ENCODE measurements at regions not wholly inside any gene's neighbourhood (a gene's known extent, or its start where the extent isn't known, plus 50 kb on each side); places are given as distances from the start of the nearest gene placed in this dataset.

- no peak for TF ChIP-seq POLR2AphosphoS5 (IDR thresholded peaks at IDR 0.05; ENCODE audit: low read depth)
- TF ChIP-seq, protein P1, sequence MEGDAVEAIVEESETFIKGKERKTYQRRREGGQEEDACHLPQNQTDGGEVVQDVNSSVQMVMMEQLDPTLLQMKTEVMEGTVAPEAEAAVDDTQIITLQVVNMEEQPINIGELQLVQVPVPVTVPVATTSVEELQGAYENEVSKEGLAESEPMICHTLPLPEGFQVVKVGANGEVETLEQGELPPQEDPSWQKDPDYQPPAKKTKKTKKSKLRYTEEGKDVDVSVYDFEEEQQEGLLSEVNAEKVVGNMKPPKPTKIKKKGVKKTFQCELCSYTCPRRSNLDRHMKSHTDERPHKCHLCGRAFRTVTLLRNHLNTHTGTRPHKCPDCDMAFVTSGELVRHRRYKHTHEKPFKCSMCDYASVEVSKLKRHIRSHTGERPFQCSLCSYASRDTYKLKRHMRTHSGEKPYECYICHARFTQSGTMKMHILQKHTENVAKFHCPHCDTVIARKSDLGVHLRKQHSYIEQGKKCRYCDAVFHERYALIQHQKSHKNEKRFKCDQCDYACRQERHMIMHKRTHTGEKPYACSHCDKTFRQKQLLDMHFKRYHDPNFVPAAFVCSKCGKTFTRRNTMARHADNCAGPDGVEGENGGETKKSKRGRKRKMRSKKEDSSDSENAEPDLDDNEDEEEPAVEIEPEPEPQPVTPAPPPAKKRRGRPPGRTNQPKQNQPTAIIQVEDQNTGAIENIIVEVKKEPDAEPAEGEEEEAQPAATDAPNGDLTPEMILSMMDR (IDR thresholded peaks at IDR 0.05; ENCODE audit: insufficient read depth, low read length), result no peak
These were observed 306.0 kb upstream of the MARCKS start for GRCh38 chr6:113551168-113551567.
